ENCODE measurements at regions not wholly inside any gene's neighbourhood (a gene's known extent, or its start where the extent isn't known, plus 50 kb on each side); places are given as distances from the start of the nearest gene placed in this dataset.

GRCh38 chr11:109629734-109630133 lies 207.7 kb downstream of the C11orf87 start:
- no peak for DNase-seq (ENCODE audit: low spot score)
- ATAC-seq (ENCODE audit: low FRiP score) = no peak
- TF ChIP-seq CTCF (IDR thresholded peaks at IDR 0.05) = no peak

- ATAC-seq (ENCODE audit: low FRiP score) = no peak
Observed at GRCh38 chr11:109641549-109641948, 219.6 kb downstream of the C11orf87 start.

GRCh38 chr11:109644152-109644551 lies 222.2 kb downstream of the C11orf87 start:
- no peak for TF ChIP-seq CTCF (IDR thresholded peaks at IDR 0.05)
- ATAC-seq (ENCODE audit: low FRiP score) (no peak), DNase-seq (ENCODE audit: low spot score) (no peak)

More at GRCh38 chr11:109641549-109641948, 219.6 kb downstream of the C11orf87 start:
- DNase-seq (ENCODE audit: low spot score) = no peak
- no peak for TF ChIP-seq CTCF (IDR thresholded peaks at IDR 0.05)

GRCh38 chr11:109648804-109649203 lies 226.8 kb downstream of the C11orf87 start:
- no peak for TF ChIP-seq CTCF (IDR thresholded peaks at IDR 0.05)
- ATAC-seq (ENCODE audit: low FRiP score) (no peak), DNase-seq (ENCODE audit: low spot score) (no peak)

- ATAC-seq (ENCODE audit: low FRiP score) = no peak
- TF ChIP-seq CTCF (IDR thresholded peaks at IDR 0.05) = no peak
Observed at GRCh38 chr11:109654091-109654490, 232.1 kb downstream of the C11orf87 start.

GRCh38 chr11:109658190-109658589 lies 236.2 kb downstream of the C11orf87 start:
- no peak for DNase-seq (ENCODE audit: low spot score)
- TF ChIP-seq CTCF (IDR thresholded peaks at IDR 0.05) = no peak
- no peak for ATAC-seq (ENCODE audit: low FRiP score)

More at GRCh38 chr11:109654091-109654490, 232.1 kb downstream of the C11orf87 start:
- DNase-seq (ENCODE audit: low spot score) = no peak

- no peak for TF ChIP-seq CTCF (IDR thresholded peaks at IDR 0.05)
- no peak for ATAC-seq (ENCODE audit: low FRiP score)
- no peak for DNase-seq (ENCODE audit: low spot score)
Observed at GRCh38 chr11:109667719-109668118, 245.7 kb downstream of the C11orf87 start.

Measured in omental fat pad (tissue), 3 donors.